ENCODE measurements at regions not wholly inside any gene's neighbourhood (a gene's known extent, or its start where the extent isn't known, plus 50 kb on each side); places are given as distances from the start of the nearest gene placed in this dataset.
"Not testable (repeated sequence)": the region's sequence is repeated elsewhere in the genome, so short reads cannot be mapped to it uniquely, and the experiment has no call there.

GRCh38 chr5:101206534-101206933 is 303.5 kb upstream of the ST8SIA4 start:
- no peak overlapping the region for H2AFZ ChIP-seq (ENCODE audit: low read depth, low read length)
- H3K4me1 ChIP-seq (ENCODE audit: insufficient read depth, low read length) = no peaks in the 10 kb centered on the region
- H3K36me3 ChIP-seq (ENCODE audit: insufficient read depth, low read length) = no peaks in the 10 kb centered on the region
- H3K4me3 ChIP-seq (ENCODE audit: low read length) = no peak overlapping the region
- no peaks in the 10 kb centered on the region for H3K9me3 ChIP-seq (ENCODE audit: low read length)
- no peaks in the 10 kb centered on the region for H3K27me3 ChIP-seq (ENCODE audit: insufficient read depth, low read length)

- H3K4me3 ChIP-seq (ENCODE audit: low read length); H2AFZ ChIP-seq (ENCODE audit: low read depth, low read length); H3K9me3 ChIP-seq (ENCODE audit: low read length); H3K4me1 ChIP-seq (ENCODE audit: insufficient read depth, low read length); H3K36me3 ChIP-seq (ENCODE audit: insufficient read depth, low read length); H3K27me3 ChIP-seq (ENCODE audit: insufficient read depth, low read length): not testable (repeated sequence)
Observed at GRCh38 chr5:101205065-101205464, 302.0 kb upstream of the ST8SIA4 start.

- not testable (repeated sequence) for H3K9me3 ChIP-seq (ENCODE audit: low read length); H3K36me3 ChIP-seq (ENCODE audit: insufficient read depth, low read length); H3K4me3 ChIP-seq (ENCODE audit: low read length); H2AFZ ChIP-seq (ENCODE audit: low read depth, low read length); H3K4me1 ChIP-seq (ENCODE audit: insufficient read depth, low read length); H3K27me3 ChIP-seq (ENCODE audit: insufficient read depth, low read length)
Observed at GRCh38 chr5:101180365-101180764, 277.3 kb upstream of the ST8SIA4 start.

- no peaks in the 10 kb centered on the region for H3K4me1 ChIP-seq (ENCODE audit: insufficient read depth, low read length)
- H3K4me3 ChIP-seq (ENCODE audit: low read length) = no peak overlapping the region
- H3K27me3 ChIP-seq (ENCODE audit: insufficient read depth, low read length) = no peaks in the 10 kb centered on the region
Observed at GRCh38 chr5:101176605-101177004, 273.5 kb upstream of the ST8SIA4 start.

GRCh38 chr5:101174981-101175380 is 271.9 kb upstream of the ST8SIA4 start:
- Histone ChIP-seq H3K27me3 (ENCODE audit: insufficient read depth, low read length) (no peaks in the 10 kb centered on the region), H3K9me3 (ENCODE audit: low read length) (peaks cover 4% of the 10 kb centered on the region), H2AFZ (ENCODE audit: low read depth, low read length) (no peak overlapping the region), H3K4me1 (ENCODE audit: insufficient read depth, low read length) (no peaks in the 10 kb centered on the region), H3K4me3 (ENCODE audit: low read length) (no peak overlapping the region), H3K36me3 (ENCODE audit: insufficient read depth, low read length) (no peaks in the 10 kb centered on the region)

More at GRCh38 chr5:101176605-101177004, 273.5 kb upstream of the ST8SIA4 start:
- H3K36me3 ChIP-seq (ENCODE audit: insufficient read depth, low read length) = no peaks in the 10 kb centered on the region
- no peak overlapping the region for H2AFZ ChIP-seq (ENCODE audit: low read depth, low read length)
- H3K9me3 ChIP-seq (ENCODE audit: low read length) = peaks cover 4% of the 10 kb centered on the region

- Histone ChIP-seq H2AFZ (ENCODE audit: low read depth, low read length) (no peak overlapping the region), H3K4me1 (ENCODE audit: insufficient read depth, low read length) (no peaks in the 10 kb centered on the region), H3K27me3 (ENCODE audit: insufficient read depth, low read length) (no peaks in the 10 kb centered on the region), H3K4me3 (ENCODE audit: low read length) (no peak overlapping the region), H3K36me3 (ENCODE audit: insufficient read depth, low read length) (no peaks in the 10 kb centered on the region), H3K9me3 (ENCODE audit: low read length) (no peaks in the 10 kb centered on the region)
Observed at GRCh38 chr5:101163088-101163487, 260.0 kb upstream of the ST8SIA4 start.

GRCh38 chr5:101160002-101160401 is 256.9 kb upstream of the ST8SIA4 start:
- Histone ChIP-seq H2AFZ (ENCODE audit: low read depth, low read length) (no peak overlapping the region), H3K27me3 (ENCODE audit: insufficient read depth, low read length) (no peaks in the 10 kb centered on the region), H3K36me3 (ENCODE audit: insufficient read depth, low read length) (no peaks in the 10 kb centered on the region), H3K4me1 (ENCODE audit: insufficient read depth, low read length) (no peaks in the 10 kb centered on the region), H3K4me3 (ENCODE audit: low read length) (no peak overlapping the region), H3K9me3 (ENCODE audit: low read length) (no peaks in the 10 kb centered on the region)

GRCh38 chr5:101159006-101159405 is 255.9 kb upstream of the ST8SIA4 start:
- H3K27me3 ChIP-seq (ENCODE audit: insufficient read depth, low read length) = no peaks in the 10 kb centered on the region
- H3K9me3 ChIP-seq (ENCODE audit: low read length) = no peaks in the 10 kb centered on the region
- H3K36me3 ChIP-seq (ENCODE audit: insufficient read depth, low read length) = no peaks in the 10 kb centered on the region
- H2AFZ ChIP-seq (ENCODE audit: low read depth, low read length) = no peak overlapping the region
- no peaks in the 10 kb centered on the region for H3K4me1 ChIP-seq (ENCODE audit: insufficient read depth, low read length)
- H3K4me3 ChIP-seq (ENCODE audit: low read length) = no peak overlapping the region

GRCh38 chr5:101153526-101153925 is 250.4 kb upstream of the ST8SIA4 start:
- H2AFZ ChIP-seq (ENCODE audit: low read depth, low read length) = no peak overlapping the region
- no peaks in the 10 kb centered on the region for H3K9me3 ChIP-seq (ENCODE audit: low read length)
- no peaks in the 10 kb centered on the region for H3K36me3 ChIP-seq (ENCODE audit: insufficient read depth, low read length)
- H3K4me3 ChIP-seq (ENCODE audit: low read length) = no peak overlapping the region
- H3K4me1 ChIP-seq (ENCODE audit: insufficient read depth, low read length) = no peaks in the 10 kb centered on the region
- H3K27me3 ChIP-seq (ENCODE audit: insufficient read depth, low read length) = no peaks in the 10 kb centered on the region

GRCh38 chr5:101143526-101143925 is 240.4 kb upstream of the ST8SIA4 start:
- H3K4me3 ChIP-seq (ENCODE audit: low read length) = no peak overlapping the region
- no peaks in the 10 kb centered on the region for H3K36me3 ChIP-seq (ENCODE audit: insufficient read depth, low read length)
- H3K9me3 ChIP-seq (ENCODE audit: low read length) = no peaks in the 10 kb centered on the region
- no peaks in the 10 kb centered on the region for H3K27me3 ChIP-seq (ENCODE audit: insufficient read depth, low read length)
- H2AFZ ChIP-seq (ENCODE audit: low read depth, low read length) = no peak overlapping the region
- no peaks in the 10 kb centered on the region for H3K4me1 ChIP-seq (ENCODE audit: insufficient read depth, low read length)

GRCh38 chr5:101142102-101142501 is 239.0 kb upstream of the ST8SIA4 start:
- Histone ChIP-seq H3K9me3 (ENCODE audit: low read length) (no peaks in the 10 kb centered on the region), H3K36me3 (ENCODE audit: insufficient read depth, low read length) (no peaks in the 10 kb centered on the region), H2AFZ (ENCODE audit: low read depth, low read length) (no peak overlapping the region), H3K4me3 (ENCODE audit: low read length) (no peak overlapping the region), H3K4me1 (ENCODE audit: insufficient read depth, low read length) (no peaks in the 10 kb centered on the region), H3K27me3 (ENCODE audit: insufficient read depth, low read length) (no peaks in the 10 kb centered on the region)

- no peaks in the 10 kb centered on the region for H3K36me3 ChIP-seq (ENCODE audit: insufficient read depth, low read length)
- no peaks in the 10 kb centered on the region for H3K9me3 ChIP-seq (ENCODE audit: low read length)
- no peak overlapping the region for H2AFZ ChIP-seq (ENCODE audit: low read depth, low read length)
- no peaks in the 10 kb centered on the region for H3K4me1 ChIP-seq (ENCODE audit: insufficient read depth, low read length)
- no peaks in the 10 kb centered on the region for H3K27me3 ChIP-seq (ENCODE audit: insufficient read depth, low read length)
- H3K4me3 ChIP-seq (ENCODE audit: low read length) = no peak overlapping the region
Observed at GRCh38 chr5:101136454-101136853, 233.4 kb upstream of the ST8SIA4 start.

GRCh38 chr5:101123363-101123762 is 220.3 kb upstream of the ST8SIA4 start:
- H3K9me3 ChIP-seq (ENCODE audit: low read length) = no peaks in the 10 kb centered on the region
- no peaks in the 10 kb centered on the region for H3K27me3 ChIP-seq (ENCODE audit: insufficient read depth, low read length)
- no peaks in the 10 kb centered on the region for H3K36me3 ChIP-seq (ENCODE audit: insufficient read depth, low read length)
- H3K4me3 ChIP-seq (ENCODE audit: low read length) = no peak overlapping the region
- H2AFZ ChIP-seq (ENCODE audit: low read depth, low read length) = no peak overlapping the region
- no peaks in the 10 kb centered on the region for H3K4me1 ChIP-seq (ENCODE audit: insufficient read depth, low read length)

GRCh38 chr5:101112645-101113044 is 209.6 kb upstream of the ST8SIA4 start:
- H3K36me3 ChIP-seq (ENCODE audit: insufficient read depth, low read length) = no peaks in the 10 kb centered on the region
- H2AFZ ChIP-seq (ENCODE audit: low read depth, low read length) = no peak overlapping the region
- no peaks in the 10 kb centered on the region for H3K9me3 ChIP-seq (ENCODE audit: low read length)
- H3K4me3 ChIP-seq (ENCODE audit: low read length) = no peak overlapping the region
- H3K4me1 ChIP-seq (ENCODE audit: insufficient read depth, low read length) = no peaks in the 10 kb centered on the region
- H3K27me3 ChIP-seq (ENCODE audit: insufficient read depth, low read length) = no peaks in the 10 kb centered on the region
